Activated T-cell treated with anti-CD3 and anti-CD28 coated beads, Interleukin-2, amount 50 U/mL, for 48 hours (primary cell): ENCODE measurements at regions not wholly inside any gene's neighbourhood (a gene's known extent, or its start where the extent isn't known, plus 50 kb on each side); places are given as distances from the start of the nearest gene placed in this dataset.

Source experiments
- DNase-seq, 2 experiments: peaks; one replicate each; pipeline ENCODE4 v3.0.0-alpha.2; 2020

DNA sequence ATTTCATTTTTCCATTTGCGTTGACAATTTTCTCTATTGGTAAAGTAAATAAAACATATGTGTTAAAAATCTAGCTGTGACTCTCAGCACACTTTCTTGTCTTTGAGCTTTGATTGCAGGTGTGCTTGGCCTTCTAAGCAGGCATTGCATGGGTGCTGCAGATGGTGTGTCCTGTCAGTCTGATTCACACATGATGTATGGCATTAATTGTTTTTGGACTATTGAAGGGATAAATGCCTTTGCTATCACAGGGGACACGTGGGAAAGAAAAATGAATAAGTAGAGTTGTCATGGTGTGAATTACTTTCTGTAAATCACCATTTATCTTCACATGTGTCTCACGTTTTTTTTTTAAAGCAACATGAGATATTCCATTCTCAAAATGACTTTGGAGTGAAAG, 211.3 kb upstream of the NAV3 start:
- DNase-seq: no peak

DNA sequence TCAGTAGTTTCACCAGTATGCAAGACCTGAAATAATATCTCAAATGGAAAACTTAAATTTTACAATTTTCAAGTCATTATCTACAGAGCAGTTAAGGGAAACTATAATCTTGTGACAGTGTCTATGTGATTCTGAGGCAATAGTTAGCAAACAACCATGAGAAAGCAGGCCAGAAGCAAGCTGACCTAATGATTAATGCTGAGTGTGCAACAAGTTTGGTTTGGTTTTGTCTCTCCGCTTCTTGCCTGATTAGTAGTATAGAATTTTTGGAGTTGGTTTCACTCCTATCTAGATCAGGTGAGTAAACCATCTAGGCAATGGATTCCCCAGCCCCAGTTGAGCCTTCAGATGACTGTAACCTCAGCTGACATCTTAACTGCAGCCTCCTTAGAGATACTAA, 212.9 kb upstream of the NAV3 start:
- DNase-seq: no peak

DNA sequence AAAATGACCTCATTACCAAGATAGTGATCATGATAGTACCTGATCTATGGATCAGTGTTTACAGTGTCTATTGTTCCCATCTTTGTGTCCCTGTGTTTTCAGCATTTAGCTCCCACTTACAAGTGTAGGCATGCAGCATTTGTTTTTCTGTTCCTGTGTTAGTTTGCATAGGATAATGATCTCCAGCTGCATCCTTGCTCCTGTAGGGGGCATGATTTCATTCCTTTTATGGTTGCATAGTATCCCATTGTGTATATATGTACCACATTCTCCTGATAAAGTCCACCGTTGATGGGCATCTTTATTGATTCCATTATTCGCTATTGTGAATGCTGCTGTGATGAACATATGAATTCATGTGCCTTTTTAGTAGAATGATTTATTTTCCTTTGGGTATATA, 215.4 kb upstream of the NAV3 start:
- no peak for DNase-seq

- DNase-seq: no peak
Measured at GRCh38 chr12:77613411-77613810, 217.3 kb upstream of the NAV3 start.

GRCh38 chr12:77610446-77610845, 220.2 kb upstream of the NAV3 start:
- DNase-seq: no peak

- no peak for DNase-seq
Measured at GRCh38 chr12:77609016-77609415, 221.7 kb upstream of the NAV3 start.

DNA sequence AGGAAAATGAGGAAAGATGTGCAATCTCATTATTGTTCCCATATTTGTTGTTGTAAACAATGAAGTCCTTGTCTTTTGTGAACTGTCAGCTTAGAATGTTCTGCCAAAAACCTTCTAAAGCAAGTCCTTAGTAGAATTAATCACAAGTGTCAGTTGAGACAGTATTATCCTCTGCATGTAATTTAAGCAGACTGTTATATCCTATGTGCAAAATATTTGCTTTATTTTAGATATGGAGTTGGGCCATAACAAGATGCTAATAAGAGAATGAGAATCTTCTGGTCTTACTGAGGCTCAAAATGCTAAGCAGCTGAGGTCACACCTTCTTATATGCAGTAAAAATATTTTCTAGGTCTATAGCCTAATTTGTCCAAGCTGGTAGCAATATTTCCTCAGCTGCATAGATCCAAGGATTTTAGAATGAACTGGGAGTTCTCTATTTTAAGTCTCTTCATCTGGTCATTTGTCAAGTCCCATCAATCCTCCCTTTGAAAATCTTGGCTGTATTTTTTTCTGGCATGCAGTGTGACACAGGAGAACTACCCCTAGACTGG, 222.3 kb upstream of the NAV3 start:
- DNase-seq: no peak

- no peak for DNase-seq
Measured at GRCh38 chr12:77606348-77606747, 224.3 kb upstream of the NAV3 start.

DNA sequence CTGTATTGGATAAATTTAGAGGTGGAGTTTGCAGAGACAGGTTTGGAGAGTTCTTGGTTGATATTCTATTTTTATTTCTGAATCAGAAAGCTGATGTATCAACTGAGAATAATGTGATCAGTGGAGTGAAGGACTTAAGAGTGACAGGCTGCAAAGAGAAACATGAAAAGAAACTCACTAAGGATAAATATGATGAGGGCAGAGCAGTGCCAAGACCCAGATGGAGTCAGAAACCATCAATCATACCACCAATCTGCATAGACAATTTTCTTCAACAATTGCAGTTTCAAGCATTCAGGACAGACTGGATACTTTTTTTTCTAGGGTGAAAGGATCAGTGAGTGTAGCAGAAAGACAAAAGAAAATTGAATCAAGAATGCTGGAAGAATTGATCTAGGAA, 226.7 kb upstream of the NAV3 start:
- no peak for DNase-seq

DNA sequence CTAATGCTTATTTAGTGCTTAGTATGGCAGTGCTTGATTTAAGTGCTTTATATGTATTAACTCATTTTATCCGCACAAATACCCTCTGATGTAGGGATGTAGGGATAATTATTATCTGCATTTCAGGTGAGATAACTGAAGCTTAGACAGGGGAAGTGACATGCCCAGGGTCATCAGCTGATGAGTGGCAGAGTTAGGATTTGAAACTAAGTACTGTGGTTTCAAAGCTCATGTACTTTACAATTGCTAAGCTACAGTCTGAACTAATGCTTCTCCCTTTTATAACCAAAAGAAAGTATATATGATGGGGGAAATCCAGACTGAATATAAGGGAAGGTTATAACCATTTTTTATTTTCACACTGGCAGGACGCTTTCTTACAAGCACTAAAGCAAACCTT, 229.6 kb upstream of the NAV3 start:
- DNase-seq: no peak

GRCh38 chr12:77600468-77600843, 230.2 kb upstream of the NAV3 start:
- no peak for DNase-seq

DNA sequence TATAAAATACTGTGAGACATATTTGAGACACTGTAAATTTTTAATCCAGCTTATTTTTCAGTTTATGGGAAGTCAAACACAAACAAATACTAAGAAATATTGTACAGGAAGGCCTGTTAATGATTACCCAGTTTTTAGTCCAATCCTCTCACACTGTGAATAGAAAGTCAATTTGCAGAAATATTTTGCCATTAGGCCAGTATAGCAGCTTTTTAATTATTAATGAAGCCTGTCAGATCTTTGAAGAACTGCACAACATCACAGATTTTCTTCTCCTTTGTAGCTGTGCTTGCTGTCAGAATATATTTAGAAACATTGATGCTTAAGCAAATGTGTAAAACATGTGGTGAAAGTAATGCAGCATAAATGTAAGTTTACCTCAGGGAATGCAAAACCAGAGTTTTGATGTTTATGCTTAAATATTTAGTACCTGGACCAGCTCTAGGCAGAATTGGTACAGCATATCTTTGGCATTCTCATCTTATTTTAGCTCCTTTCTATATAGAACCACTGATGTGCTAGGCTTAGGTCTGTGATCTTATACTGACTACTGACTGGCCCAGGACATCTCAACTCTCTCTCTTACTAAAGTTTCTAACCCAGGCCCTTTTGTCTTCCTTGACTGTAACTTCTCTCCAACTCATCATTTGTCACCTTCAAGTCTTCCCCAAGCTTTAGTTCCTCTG, 230.8 kb upstream of the NAV3 start:
- no peak for DNase-seq

DNA sequence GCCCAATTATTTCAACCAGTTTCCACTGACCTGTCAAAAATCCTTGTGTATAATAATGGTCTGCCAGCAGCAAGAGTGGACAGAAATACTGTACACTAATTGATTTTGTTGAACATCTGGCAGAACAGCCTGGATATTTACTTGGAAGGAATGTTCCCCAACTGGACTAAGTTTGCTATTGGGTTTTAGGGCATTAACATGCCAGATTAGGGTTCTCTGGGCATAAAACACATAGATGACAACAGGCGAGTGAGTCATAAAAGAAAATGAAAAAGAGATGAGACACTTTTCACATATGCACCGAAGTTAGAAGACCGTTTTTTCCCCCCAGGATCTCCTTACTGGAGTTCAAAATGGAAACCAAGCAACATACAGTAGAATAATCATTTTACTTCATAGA, 236.3 kb upstream of the NAV3 start:
- DNase-seq: no peak

DNA sequence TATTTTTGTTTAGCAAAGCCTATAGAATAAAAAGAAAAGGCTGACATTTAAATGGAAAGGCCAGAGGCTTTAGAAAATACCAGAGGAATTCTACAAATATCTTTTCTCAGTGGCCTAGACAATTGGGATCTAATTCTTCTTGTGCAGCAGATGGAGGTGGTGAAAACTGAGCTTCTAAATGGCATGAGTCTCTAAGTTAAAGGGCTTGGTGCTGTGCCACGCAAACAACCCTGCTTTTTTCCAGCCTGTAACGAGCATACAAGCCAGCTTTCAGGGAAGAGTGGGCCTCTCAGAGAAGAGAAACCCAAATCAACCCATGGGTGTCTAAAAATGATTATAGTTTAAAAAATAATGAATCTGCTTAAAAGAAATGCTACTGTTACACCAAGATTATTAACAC, 237.9 kb upstream of the NAV3 start:
- no peak for DNase-seq

DNA sequence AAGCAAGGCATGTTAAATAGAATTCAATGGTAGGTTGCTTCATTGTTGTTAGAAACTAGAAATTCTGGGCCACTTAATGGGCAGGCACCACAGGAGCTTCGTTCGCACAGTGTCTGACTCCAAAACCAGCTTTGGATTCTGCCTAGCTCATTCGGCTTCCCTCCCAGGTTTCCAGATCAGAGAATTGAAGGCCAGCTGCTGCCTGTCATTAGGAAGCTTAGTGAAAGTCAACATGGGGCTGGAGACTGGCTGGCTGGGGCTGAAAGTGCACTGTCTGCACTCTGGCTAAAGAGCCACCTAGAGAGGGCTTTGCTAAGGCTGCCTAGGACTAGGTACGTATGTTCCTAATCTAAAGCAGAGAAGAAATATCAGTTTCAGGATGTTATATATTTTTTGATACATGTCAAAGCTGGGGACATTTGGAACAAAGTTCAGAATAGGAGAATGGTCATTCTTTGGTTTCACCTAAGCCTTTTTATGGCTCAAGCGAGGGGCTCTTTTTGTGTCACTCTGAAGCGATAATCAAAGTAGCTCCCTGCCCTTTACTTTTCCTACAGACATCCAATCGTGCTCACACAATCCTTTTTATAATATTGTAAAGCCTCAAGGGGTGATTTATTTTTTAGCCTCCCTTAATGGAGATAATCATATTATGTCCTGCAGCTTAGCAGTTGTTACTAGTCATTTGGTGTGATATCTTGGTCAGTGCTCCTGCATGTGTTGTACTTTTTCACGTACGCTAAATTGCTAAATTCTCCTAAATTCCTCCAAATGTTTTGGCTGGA, 238.5 kb upstream of the NAV3 start:
- no peak for DNase-seq

DNA sequence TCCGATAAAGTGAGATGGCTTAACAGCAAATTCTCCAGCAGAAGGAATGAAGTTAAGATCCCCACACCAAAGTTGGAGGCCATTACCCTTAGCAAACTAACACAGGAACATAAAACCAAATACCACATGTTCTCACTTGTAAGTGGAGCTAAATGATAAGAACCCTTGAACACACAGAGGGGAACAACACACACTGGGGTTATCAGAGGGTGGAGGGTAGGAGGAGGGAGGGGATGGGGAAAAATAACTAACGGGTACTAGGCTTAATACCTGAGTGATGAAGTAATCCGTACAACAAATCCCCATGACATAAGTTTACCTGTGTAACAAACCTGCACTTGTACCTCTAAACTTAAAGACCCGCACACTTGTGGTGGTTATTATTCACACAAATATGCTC, 240.4 kb upstream of the NAV3 start:
- DNase-seq: no peak

GRCh38 chr12:77584860-77585259, 245.8 kb upstream of the NAV3 start:
- no peak for DNase-seq

GRCh38 chr12:77578466-77579220, 252.1 kb upstream of the NAV3 start:
- no peak for DNase-seq

GRCh38 chr12:77577791-77578190, 252.9 kb upstream of the NAV3 start:
- no peak for DNase-seq

GRCh38 chr12:77575376-77575919, 255.2 kb upstream of the NAV3 start:
- no peak for DNase-seq

GRCh38 chr12:77572371-77572770, 258.3 kb upstream of the NAV3 start:
- no peak for DNase-seq

DNA sequence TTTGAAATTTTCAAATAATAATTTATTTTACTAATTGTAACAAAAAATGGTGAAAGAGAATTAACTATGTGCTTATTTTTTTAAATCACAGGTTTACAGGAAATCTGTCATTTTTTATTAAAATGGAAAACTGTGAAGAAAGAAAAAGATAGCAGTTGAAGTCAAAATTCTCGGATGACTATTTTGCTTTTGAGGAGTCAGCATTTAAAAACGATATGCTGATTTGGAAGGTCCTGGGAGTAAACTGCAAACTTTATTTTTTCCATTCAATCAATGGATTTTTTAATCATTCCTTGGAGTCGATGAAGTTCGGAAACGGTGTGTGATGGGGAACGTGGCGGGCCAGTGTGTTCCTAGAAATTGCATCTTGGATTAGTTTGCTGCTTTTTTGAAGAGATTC, 258.9 kb upstream of the NAV3 start:
- no peak for DNase-seq

DNA sequence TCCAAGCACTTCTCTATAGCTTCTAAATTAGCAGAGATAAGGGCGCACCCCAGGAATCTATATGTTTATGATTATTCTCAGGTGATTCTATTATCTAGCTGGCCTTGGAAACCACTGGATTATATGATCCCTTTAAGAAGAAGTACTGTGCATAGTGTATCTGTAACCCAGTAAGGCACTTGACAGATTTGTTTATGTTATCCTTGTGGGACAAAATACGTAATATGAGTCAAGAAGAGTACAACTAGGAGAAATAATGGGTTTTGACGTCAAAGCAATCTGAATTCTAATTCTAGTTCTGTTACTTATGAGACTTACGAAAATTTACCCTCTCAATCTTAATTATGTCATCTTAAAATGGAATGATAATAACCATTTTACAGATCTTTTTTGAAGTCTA, 259.6 kb upstream of the NAV3 start:
- no peak for DNase-seq

DNA sequence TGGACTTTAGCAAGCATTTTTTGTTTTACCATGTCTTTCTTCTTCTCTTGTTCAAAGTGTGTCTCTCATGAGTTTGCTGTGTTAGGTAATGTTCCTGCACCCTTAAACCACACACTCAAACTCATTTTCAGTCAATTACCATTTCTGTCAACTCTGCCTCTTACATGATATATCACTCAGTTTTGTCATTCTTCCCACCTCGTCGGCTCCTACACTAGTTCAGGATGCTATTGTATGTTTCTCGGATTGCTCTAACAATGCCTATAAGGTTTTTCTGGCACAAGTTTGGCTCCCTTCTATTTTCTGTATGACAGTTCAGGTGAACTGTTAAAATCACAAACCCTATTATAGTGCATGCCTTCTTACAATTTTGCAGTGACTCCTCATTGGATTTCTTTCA, 260.8 kb upstream of the NAV3 start:
- no peak for DNase-seq
